Tibial nerve (tissue), 4 donors: ENCODE measurements at regions not wholly inside any gene's neighbourhood (a gene's known extent, or its start where the extent isn't known, plus 50 kb on each side); places are given as distances from the start of the nearest gene placed in this dataset.
"Not testable (repeated sequence)": the region's sequence is repeated elsewhere in the genome, so short reads cannot be mapped to it uniquely, and the experiment has no call there.

ENCODE experiments used
- DNase-seq, 2 donors: peaks; one replicate each; pipeline ENCODE4 v3.0.0-alpha.2; 2019; ENCODE audit warnings: low spot score in 2 of 2
- H3K27ac ChIP-seq, 4 donors: fragments of 200-600 bp; sonication (generic) in 3 of 4; one replicate each; pipeline ENCODE4 v1.5.1; 2017 to 2019; ENCODE audit warnings: mild to moderate bottlenecking in 1 of 4
- H3K27me3 ChIP-seq, 2 donors: fragments of 200-600 bp; sonication (generic) in 1 of 2; one replicate each; pipeline versions ENCODE4 v1.5.1 to v1.6.0; 2017 to 2019
- H3K36me3 ChIP-seq, 3 donors: fragments of 200-600 bp; sonication (generic); one replicate each; pipeline ENCODE4 v1.5.1; 2018 to 2019
- H3K4me1 ChIP-seq, 4 donors: fragments of 200-600 bp; sonication (generic) in 3 of 4; one replicate each; pipeline ENCODE4 v1.5.1; 2017 to 2019
- H3K4me3 ChIP-seq, 4 donors: fragments of 200-600 bp; sonication (generic) in 3 of 4; one replicate each; pipeline ENCODE4 v1.5.1; 2017 to 2019; ENCODE audit warnings: mild to moderate bottlenecking in 1 of 4, moderate library complexity in 1 of 4
- H3K9me3 ChIP-seq, 4 donors: fragments of 200-600 bp; sonication (generic) in 3 of 4; one replicate each; pipeline ENCODE4 v1.5.1; 2017 to 2019
- EP300 ChIP-seq, 2 donors: sonication (generic); formaldehyde crosslinking; IDR thresholded peaks; one replicate each; pipeline ENCODE4 v1.6.1; 2017; ENCODE audit warnings: antibody characterized with exemption in 2 of 2, mild to moderate bottlenecking in 1 of 2
- POLR2A ChIP-seq, 2 donors: fragments of 450-650 bp; IDR thresholded peaks; one replicate each; pipeline ENCODE4 v1.6.1; 2017; ENCODE audit warnings: antibody characterized with exemption in 2 of 2, mild to moderate bottlenecking in 2 of 2, moderate library complexity in 2 of 2
- WGBS, 2 donors: methylation state at CpG; one replicate each; pipeline ENCODE4 v1.1.5; 2018; 5-methylcytosine and 5-hydroxymethylcytosine counted together
- TF ChIP-seq, protein P1 (sequence below), 5 experiments: fragments of 200-600 bp in 3 of 5; fragments of 450-650 bp in 2 of 5; sonication (generic) in 3 of 5; IDR thresholded peaks; one replicate each; pipeline ENCODE4 v1.5.1; 2016 to 2019; ENCODE audit warnings: antibody characterized with exemption in 5 of 5, mild to moderate bottlenecking in 3 of 5, moderate library complexity in 2 of 5

DNA sequence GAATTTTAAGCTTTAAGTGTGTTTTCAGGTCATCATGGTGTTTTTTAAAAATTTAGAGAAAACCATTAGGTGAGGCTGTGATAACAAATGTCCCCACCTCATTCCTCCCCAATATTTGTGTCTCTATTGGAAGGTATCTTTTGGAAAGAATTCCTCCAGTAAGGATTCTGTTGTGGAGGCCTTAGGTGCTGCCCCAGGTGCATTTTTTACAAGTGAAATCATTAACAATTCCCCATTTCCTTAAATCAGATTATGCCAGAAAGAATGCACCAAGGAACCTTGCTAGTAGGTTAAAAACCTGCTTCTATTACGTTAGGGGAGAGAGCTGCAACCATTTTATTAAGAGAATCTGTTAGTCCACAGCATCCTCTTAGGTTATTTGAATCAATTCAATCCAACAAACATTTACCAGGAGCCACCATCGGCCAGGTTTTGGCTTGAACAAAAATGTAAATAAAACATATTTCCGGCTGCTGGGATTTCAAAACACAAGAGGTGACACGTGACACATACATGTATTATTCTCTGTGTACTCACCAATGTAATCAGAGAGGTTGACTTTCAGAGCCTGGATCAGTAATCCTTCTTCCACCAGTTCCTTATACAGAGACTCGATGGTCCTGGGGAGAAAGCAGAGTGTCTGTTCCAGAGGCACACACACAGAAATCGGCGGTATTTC, 112.5 kb upstream of the ASB18 start:
- H3K27me3 ChIP-seq, result no peaks in the 10 kb centered on the region
- DNase-seq, result no peak
- TF ChIP-seq EP300 (IDR thresholded peaks at IDR 0.05) (no peak), POLR2A (IDR thresholded peaks at IDR 0.05) (no peak)
- TF ChIP-seq, protein P1, sequence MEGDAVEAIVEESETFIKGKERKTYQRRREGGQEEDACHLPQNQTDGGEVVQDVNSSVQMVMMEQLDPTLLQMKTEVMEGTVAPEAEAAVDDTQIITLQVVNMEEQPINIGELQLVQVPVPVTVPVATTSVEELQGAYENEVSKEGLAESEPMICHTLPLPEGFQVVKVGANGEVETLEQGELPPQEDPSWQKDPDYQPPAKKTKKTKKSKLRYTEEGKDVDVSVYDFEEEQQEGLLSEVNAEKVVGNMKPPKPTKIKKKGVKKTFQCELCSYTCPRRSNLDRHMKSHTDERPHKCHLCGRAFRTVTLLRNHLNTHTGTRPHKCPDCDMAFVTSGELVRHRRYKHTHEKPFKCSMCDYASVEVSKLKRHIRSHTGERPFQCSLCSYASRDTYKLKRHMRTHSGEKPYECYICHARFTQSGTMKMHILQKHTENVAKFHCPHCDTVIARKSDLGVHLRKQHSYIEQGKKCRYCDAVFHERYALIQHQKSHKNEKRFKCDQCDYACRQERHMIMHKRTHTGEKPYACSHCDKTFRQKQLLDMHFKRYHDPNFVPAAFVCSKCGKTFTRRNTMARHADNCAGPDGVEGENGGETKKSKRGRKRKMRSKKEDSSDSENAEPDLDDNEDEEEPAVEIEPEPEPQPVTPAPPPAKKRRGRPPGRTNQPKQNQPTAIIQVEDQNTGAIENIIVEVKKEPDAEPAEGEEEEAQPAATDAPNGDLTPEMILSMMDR (IDR thresholded peaks at IDR 0.05), result no peak
- no peak overlapping the region for H3K27ac ChIP-seq
- H3K4me3 ChIP-seq, result no peak overlapping the region
- 90 to 91% methylated on average over 7 of the region's 7 CpGs for WGBS, 2 donors
- H3K9me3 ChIP-seq, result peaks cover 0 to 5% (median 0%) of the 10 kb centered on the region in 4 donors
- no peaks in the 10 kb centered on the region for H3K4me1 ChIP-seq
- no peaks in the 10 kb centered on the region for H3K36me3 ChIP-seq

DNA sequence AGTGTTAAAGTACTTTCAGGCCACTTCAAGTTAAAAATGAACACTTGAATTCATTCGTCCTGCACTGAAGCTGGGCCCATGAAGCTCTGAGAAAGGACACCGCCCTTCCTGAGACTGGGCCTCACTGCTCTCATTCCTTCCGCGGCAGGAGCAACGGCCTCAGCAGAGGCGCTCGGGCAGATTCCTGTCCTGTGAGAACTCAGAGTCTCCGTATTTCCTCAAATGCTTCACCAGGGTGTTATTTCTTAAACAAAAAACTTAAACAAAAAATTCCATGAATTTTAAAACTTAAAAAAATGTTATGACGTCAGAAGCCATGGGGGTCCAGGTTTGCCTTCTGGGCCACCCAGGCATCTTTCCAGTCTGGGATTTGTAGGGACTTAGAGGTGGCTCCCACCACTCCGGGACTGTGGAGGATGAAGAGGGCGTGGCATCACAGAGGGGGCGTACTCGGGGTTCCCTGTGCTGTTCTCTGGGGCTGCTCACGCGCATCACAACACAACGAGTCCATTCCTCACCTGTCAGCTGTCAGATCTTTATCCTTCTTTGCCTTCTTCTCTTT, 115.9 kb upstream of the ASB18 start:
- WGBS, 2 donors, result 82 to 84% methylated on average over 16 of the region's 16 CpGs
- TF ChIP-seq, protein P1 (IDR thresholded peaks at IDR 0.05), result no peak
- TF ChIP-seq POLR2A (IDR thresholded peaks at IDR 0.05) (no peak), EP300 (IDR thresholded peaks at IDR 0.05) (no peak)
- no peak for DNase-seq
- Histone ChIP-seq H3K27me3 (no peaks in the 10 kb centered on the region), H3K4me3 (no peak overlapping the region), H3K27ac (no peak overlapping the region), H3K4me1 (no peaks in the 10 kb centered on the region), H3K9me3 (peaks cover 0 to 12% (median 0%) of the 10 kb centered on the region in 4 donors), H3K36me3 (no peaks in the 10 kb centered on the region)

DNA sequence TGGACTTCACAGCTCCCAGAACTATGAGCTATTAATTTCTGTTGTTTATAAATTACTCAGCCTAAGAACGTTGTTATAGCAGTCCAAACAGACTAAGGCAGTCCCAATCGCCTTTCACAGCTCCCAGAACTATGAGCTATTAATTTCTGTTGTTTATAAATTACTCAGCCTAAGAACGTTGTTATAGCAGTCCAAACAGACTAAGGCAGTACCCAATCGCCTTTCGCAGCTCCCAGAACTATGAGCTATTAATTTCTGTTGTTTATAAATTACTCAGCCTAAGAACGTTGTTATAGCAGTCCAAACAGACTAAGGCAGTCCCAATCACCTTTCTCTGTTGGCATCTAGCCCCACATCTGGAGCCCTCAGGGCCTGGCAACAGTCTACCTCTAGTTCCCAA, 117.0 kb upstream of the ASB18 start:
- WGBS, 2 donors, result 76 to 80% methylated on average over 6 of the region's 6 CpGs
- not testable (repeated sequence) for H3K27me3 ChIP-seq, H3K4me3 ChIP-seq, DNase-seq, H3K36me3 ChIP-seq, H3K4me1 ChIP-seq, H3K27ac ChIP-seq
- peaks cover 0 to 12% (median 0%) of the 10 kb centered on the region in 4 donors for H3K9me3 ChIP-seq

DNA sequence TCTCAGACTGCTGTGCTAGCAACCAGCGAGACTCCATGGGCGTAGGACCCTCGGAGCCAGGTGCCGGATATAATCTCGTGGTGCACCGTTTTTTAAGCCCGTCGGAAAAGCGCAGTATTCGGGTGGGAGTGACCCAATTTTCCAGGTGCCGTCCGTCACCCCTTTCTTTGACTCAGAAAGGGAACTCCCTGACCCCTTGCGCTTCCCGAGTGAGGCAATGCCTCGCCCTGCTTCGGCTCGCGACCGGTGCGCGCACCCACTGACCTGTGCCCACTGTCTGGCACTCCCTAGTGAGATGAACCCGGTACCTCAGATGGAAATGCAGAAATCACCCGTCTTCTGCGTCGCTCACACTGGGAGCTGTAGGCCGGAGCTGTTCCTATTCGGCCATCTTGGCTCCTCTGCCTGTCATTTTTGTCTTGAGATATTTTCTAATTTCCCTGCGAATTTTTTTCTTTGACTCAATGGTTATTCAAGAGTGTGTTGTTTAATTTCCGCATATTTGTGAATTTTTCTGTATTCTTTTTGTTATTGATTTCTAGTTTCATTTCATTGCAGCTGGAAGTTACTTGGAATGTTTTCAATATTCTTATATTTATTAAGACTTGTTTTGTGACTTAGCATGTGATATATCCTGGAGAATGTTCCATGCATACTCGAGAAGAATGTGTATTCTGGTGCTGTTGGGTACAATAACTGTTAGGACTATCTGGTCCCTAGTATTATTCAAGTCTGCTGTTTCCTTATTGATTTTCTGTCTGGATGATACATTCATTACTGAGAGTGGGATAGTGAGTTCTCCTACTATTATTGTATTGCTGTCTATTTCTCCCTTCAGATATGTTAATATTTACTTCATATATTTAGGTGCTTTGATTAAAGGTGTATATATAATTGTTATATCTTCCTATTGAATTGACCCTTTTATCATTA, 125.3 kb upstream of the ASB18 start:
- not testable (repeated sequence) for H3K36me3 ChIP-seq, H3K4me1 ChIP-seq, H3K9me3 ChIP-seq, H3K27ac ChIP-seq, H3K27me3 ChIP-seq, DNase-seq, H3K4me3 ChIP-seq
- 90 to 91% methylated on average over 22 to 30 of the region's 30 CpGs for WGBS, 2 donors

DNA sequence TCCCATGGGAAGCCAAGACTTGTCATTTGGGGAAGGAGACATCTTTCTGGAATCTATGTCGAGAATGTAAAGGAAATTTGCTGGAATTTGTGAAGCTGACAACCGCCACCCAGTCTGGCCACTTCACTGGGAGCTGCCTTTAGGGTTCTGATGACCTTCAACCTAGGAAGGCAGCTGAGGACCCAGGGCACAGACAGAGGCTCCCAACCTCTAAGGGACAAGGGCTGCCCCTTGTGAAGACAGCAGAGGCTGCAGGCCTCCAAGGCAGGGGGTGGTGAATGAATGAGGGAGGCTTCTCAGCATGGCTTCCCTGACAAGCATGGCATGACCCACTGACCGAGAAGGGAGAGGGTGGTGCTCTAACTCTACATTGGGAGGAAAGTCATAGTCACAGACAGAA, 128.9 kb upstream of the ASB18 start:
- Histone ChIP-seq H3K9me3 (no peaks in the 10 kb centered on the region), H3K27me3 (no peaks in the 10 kb centered on the region), H3K27ac (no peak overlapping the region), H3K4me1 (no peaks in the 10 kb centered on the region), H3K36me3 (no peaks in the 10 kb centered on the region), H3K4me3 (no peak overlapping the region)
- no peak for DNase-seq
- TF ChIP-seq, protein P1 (IDR thresholded peaks at IDR 0.05), result no peak
- TF ChIP-seq EP300 (IDR thresholded peaks at IDR 0.05), result no peak
- TF ChIP-seq POLR2A (IDR thresholded peaks at IDR 0.05), result no peak
- 85% methylated on average over 3 of the region's 3 CpGs for WGBS, 2 donors

DNA sequence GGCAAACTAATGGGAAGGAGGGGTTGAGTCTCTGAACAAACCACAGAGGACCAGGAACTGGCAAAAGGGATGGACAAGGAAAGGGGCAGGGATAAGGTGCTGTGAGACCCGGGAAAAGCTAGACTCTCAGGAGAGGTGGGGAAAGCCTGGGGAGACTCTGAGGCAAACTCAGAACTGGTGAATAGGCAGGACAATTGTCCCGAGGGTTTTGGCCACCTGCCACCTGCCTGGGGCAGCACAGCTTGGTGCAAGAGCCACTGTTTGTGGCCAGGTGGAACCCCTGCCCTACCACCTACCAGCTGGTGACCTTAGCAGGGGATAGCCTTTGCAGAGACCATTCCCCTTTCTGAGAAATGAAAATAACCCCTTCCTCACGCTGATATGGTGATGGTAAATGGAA, 129.4 kb upstream of the ASB18 start:
- no peak for DNase-seq
- TF ChIP-seq POLR2A (IDR thresholded peaks at IDR 0.05) (no peak), EP300 (IDR thresholded peaks at IDR 0.05) (no peak)
- TF ChIP-seq, protein P1 (IDR thresholded peaks at IDR 0.05), result no peak
- no peaks in the 10 kb centered on the region for H3K36me3 ChIP-seq
- no peaks in the 10 kb centered on the region for H3K4me1 ChIP-seq
- 74 to 78% methylated on average over 3 of the region's 3 CpGs for WGBS, 2 donors
- no peak overlapping the region for H3K27ac ChIP-seq
- no peak overlapping the region for H3K4me3 ChIP-seq
- H3K27me3 ChIP-seq, result no peaks in the 10 kb centered on the region
- H3K9me3 ChIP-seq, result no peaks in the 10 kb centered on the region
